Lower lobe of right lung (tissue), 2 donors: ENCODE measurements at regions not wholly inside any gene's neighbourhood (a gene's known extent, or its start where the extent isn't known, plus 50 kb on each side); places are given as distances from the start of the nearest gene placed in this dataset.

ENCODE experiments used
- ATAC-seq, 2 donors: fragments of 200-7000 bp; cut with Tn5 transposase; one replicate each; pipeline ENCODE4 v1.9.1; 2020 to 2022; ENCODE audit warnings: mild to moderate bottlenecking in 2 of 2, moderate library complexity in 2 of 2
- DNase-seq: peaks from one replicate; pipeline ENCODE4 v3.0.0-alpha.2; 2020
- H3K27ac ChIP-seq: fragments of 200-600 bp; one replicate; pipeline ENCODE4 v1.8.0; 2022
- H3K27me3 ChIP-seq: fragments of 200-600 bp; one replicate; pipeline ENCODE4 v1.8.0; 2022; ENCODE audit warnings: low read depth
- H3K36me3 ChIP-seq: fragments of 200-600 bp; one replicate; pipeline ENCODE4 v1.8.0; 2022; ENCODE audit warnings: mild to moderate bottlenecking
- H3K4me1 ChIP-seq: fragments of 200-600 bp; one replicate; pipeline ENCODE4 v1.8.0; 2022
- H3K4me3 ChIP-seq: fragments of 200-600 bp; one replicate; pipeline ENCODE4 v1.8.0; 2022; ENCODE audit warnings: mild to moderate bottlenecking
- H3K9me3 ChIP-seq: fragments of 200-600 bp; one replicate; pipeline ENCODE4 v1.8.0; 2022
- intact Hi-C: fragments of 100-400 bp; cut with DNase I; formaldehyde crosslinking; loops from one replicate; pipeline ENCODE4 v1.11.0; 2022
- TF ChIP-seq, protein P1 (sequence below): fragments of 200-600 bp; IDR thresholded peaks from one replicate; pipeline ENCODE4 v1.8.0; 2022; ENCODE audit warnings: antibody characterized with exemption, mild to moderate bottlenecking
- donor health status: DM: no; HTN: yes; CAD: no; lungs with severe emphysema.

DNA sequence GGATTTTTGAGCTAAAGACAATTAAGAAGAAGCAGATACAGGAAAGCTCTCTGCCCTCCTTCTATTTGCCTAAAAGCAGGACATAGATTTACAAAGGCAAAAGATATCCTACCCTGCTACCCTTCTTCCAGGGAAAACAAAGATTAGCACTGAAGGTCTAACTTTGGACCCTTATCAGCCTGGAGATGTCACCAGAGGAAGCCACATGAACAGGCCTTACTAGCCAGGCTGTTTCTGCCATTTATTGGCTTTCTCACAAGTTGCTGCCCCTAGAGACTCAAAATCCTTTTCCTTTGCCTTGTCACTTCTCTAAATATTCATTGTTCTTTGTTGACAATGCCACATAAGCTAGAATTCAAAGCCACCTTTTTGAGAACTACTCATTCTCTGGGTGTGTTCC is 147.3 kb downstream of the B3GNT2 start:
- DNase-seq (no peak), ATAC-seq (no peak)
- Histone ChIP-seq H3K4me1 (no peaks in the 10 kb centered on the region), H3K9me3 (no peaks in the 10 kb centered on the region), H3K27ac (no peak overlapping the region), H3K27me3 (no peaks in the 10 kb centered on the region), H3K36me3 (no peaks in the 10 kb centered on the region), H3K4me3 (no peak overlapping the region)
- intact Hi-C loops, result no loop called here
- TF ChIP-seq, protein P1, sequence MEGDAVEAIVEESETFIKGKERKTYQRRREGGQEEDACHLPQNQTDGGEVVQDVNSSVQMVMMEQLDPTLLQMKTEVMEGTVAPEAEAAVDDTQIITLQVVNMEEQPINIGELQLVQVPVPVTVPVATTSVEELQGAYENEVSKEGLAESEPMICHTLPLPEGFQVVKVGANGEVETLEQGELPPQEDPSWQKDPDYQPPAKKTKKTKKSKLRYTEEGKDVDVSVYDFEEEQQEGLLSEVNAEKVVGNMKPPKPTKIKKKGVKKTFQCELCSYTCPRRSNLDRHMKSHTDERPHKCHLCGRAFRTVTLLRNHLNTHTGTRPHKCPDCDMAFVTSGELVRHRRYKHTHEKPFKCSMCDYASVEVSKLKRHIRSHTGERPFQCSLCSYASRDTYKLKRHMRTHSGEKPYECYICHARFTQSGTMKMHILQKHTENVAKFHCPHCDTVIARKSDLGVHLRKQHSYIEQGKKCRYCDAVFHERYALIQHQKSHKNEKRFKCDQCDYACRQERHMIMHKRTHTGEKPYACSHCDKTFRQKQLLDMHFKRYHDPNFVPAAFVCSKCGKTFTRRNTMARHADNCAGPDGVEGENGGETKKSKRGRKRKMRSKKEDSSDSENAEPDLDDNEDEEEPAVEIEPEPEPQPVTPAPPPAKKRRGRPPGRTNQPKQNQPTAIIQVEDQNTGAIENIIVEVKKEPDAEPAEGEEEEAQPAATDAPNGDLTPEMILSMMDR, result no peak

DNA sequence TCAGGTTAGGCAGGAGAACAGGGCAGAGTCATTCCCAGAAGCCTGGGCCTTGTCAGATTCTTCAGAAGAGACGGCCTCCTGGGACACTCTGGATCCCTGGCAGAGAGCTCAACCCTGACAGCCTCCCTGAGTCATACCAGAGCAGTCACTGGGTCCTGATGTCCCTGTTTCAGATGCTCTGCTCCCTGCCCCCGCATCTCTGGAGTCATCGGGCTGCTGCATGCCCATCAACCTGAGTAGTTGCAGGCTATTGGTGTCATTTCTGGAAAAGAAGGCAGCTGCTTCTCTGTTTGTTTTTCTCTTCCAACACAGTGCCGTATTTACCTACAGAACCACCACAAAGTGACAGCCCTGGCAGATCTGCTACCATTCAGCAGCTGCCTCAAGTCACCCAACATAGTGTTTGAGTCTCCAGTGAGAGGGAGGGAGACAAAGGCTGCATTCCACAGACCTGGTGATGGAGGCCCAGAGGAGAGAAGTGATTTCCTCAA is 145.1 kb downstream of the B3GNT2 start:
- TF ChIP-seq, protein P1, result no peak
- ATAC-seq, result no peak
- H3K27ac ChIP-seq, result no peak overlapping the region
- H3K4me1 ChIP-seq, result no peaks in the 10 kb centered on the region
- H3K27me3 ChIP-seq, result no peaks in the 10 kb centered on the region
- intact Hi-C loops, result no loop called here
- H3K36me3 ChIP-seq, result no peaks in the 10 kb centered on the region
- no peak overlapping the region for H3K4me3 ChIP-seq
- DNase-seq, result no peak
- no peaks in the 10 kb centered on the region for H3K9me3 ChIP-seq

DNA sequence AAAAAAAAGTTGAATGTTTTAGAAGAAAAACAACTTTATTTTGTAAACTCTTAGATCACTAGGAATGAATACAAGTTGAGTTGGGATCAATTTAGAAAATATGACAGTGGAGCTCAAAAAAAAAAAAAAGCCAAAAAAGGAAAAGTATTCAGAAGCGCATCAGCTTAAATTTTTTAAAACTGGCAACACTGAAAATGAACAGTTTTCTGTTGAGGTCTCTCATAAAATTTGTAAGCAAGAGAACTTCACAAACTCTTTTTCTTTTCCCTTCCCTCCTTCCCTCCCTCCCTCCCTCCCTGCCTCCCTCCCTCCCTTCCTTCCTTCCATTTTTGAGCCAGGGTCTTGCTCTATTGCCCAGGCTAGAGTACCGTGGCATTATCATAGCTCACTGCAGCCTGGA is 143.9 kb downstream of the B3GNT2 start:
- no peaks in the 10 kb centered on the region for H3K4me1 ChIP-seq
- H3K9me3 ChIP-seq, result no peaks in the 10 kb centered on the region
- no peak for ATAC-seq
- no peaks in the 10 kb centered on the region for H3K27me3 ChIP-seq
- no peak overlapping the region for H3K4me3 ChIP-seq
- intact Hi-C loops, result no loop called here
- TF ChIP-seq, protein P1, result no peak
- no peak overlapping the region for H3K27ac ChIP-seq
- no peak for DNase-seq
- no peaks in the 10 kb centered on the region for H3K36me3 ChIP-seq

GRCh38 chr2:62339413-62339812 is 143.5 kb downstream of the B3GNT2 start:
- no peaks in the 10 kb centered on the region for H3K36me3 ChIP-seq
- H3K27me3 ChIP-seq, result no peaks in the 10 kb centered on the region
- no peak for ATAC-seq
- no peak for DNase-seq
- no peaks in the 10 kb centered on the region for H3K4me1 ChIP-seq
- intact Hi-C loops, result no loop called here
- no peak overlapping the region for H3K4me3 ChIP-seq
- H3K27ac ChIP-seq, result no peak overlapping the region
- TF ChIP-seq, protein P1, result no peak
- H3K9me3 ChIP-seq, result no peaks in the 10 kb centered on the region

- no peak overlapping the region for H3K4me3 ChIP-seq
- intact Hi-C loops, result no loop called here
- ATAC-seq (no peak), DNase-seq (no peak)
- TF ChIP-seq, protein P1, result no peak
- no peaks in the 10 kb centered on the region for H3K4me1 ChIP-seq
- no peaks in the 10 kb centered on the region for H3K27me3 ChIP-seq
- H3K9me3 ChIP-seq, result no peaks in the 10 kb centered on the region
- no peak overlapping the region for H3K27ac ChIP-seq
- no peaks in the 10 kb centered on the region for H3K36me3 ChIP-seq
Measured at GRCh38 chr2:62338111-62338510, 142.2 kb downstream of the B3GNT2 start.

DNA sequence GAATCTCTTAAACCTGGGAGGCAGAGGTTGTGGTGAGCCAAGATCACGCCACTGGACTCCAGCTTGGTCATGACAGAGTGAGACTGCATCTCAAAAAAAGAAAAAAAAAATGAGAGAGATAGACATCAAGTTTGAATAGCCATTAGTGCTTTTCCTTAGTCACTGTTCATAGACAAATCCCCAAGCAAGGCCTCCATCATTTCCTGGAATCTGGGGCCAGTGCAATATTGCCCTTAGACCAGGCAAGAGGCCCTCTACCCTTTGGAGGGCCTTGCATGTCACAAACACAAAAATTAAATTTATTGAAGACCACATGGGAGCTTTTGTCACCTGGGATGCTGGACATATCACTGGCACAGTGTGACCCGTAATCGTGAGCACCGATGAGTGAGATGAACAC is 141.5 kb downstream of the B3GNT2 start:
- H3K27ac ChIP-seq, result no peak overlapping the region
- ATAC-seq, result no peak
- TF ChIP-seq, protein P1, result no peak
- no peaks in the 10 kb centered on the region for H3K4me1 ChIP-seq
- H3K4me3 ChIP-seq, result no peak overlapping the region
- intact Hi-C loops, result no loop called here
- no peaks in the 10 kb centered on the region for H3K9me3 ChIP-seq
- no peaks in the 10 kb centered on the region for H3K36me3 ChIP-seq
- no peak for DNase-seq
- no peaks in the 10 kb centered on the region for H3K27me3 ChIP-seq
